GM18861 (cell line): ENCODE measurements at regions not wholly inside any gene's neighbourhood (a gene's known extent, or its start where the extent isn't known, plus 50 kb on each side); places are given as distances from the start of the nearest gene placed in this dataset.
"Not testable (repeated sequence)": the region's sequence is repeated elsewhere in the genome, so short reads cannot be mapped to it uniquely, and the experiment has no call there.

Source experiments
- ATAC-seq: cut with Tn5 transposase; IDR thresholded peaks from one replicate; pipeline ENCODE4 v1.9.1; 2021; ENCODE audit not compliant: unreplicated experiment

DNA sequence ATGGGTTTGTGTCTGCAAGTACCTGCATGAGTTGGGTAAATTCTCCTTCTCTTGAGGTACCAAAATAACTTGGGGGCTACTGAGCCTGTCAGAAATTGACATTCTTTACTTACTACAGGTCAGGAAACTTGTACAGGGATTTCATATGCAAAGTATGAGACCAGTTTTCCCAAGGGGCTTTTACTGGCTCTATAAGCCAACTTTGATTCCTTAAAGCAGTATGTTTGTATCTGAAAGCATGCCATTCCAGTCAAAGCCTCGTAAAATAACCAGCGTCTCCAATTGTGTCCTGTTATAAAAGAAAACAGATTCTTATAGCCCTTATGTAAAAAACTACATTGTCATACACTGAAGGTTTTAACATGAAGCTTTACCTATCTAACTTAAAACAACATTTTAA is 90.2 kb downstream of the ZNF467 start:
- ATAC-seq, result no peak

DNA sequence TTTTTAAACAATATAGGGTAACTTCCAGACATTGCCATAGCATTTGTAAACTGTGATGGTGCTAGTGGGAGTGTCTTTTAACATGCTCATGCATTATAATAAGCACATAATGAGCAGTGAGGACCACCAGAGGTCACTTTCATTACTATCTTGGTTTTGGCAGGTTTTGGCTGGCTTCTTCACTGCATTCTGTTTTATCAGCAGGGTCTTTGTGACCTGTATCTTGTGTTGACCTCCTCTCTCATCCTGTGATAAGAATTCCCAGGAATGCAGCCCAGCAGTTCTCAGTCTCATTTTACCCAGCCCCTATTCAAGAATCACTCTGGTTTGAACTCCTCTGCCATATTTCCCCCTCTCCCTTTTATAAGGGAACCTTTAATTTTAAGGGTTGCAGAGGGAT is 91.3 kb downstream of the ZNF467 start:
- no peak for ATAC-seq

DNA sequence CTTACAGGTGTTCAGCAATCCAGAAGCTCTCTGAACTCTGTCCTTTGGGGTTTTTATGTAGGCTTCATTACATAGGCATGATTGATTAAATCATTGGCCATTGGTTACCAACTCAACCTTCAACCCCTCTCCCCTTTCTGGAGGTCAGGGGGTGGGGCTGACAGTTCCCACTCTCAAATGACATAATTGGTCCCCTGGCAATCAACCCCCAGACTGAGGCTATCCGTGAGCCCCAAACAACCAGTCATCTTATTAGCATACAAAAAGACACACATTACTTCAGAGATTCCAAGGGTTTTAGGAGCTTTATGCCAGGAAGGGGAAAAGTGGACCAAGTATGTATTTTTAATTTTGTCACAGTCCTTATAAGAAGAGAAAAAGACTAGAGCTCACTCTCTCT is 92.1 kb downstream of the ZNF467 start:
- no peak for ATAC-seq

DNA sequence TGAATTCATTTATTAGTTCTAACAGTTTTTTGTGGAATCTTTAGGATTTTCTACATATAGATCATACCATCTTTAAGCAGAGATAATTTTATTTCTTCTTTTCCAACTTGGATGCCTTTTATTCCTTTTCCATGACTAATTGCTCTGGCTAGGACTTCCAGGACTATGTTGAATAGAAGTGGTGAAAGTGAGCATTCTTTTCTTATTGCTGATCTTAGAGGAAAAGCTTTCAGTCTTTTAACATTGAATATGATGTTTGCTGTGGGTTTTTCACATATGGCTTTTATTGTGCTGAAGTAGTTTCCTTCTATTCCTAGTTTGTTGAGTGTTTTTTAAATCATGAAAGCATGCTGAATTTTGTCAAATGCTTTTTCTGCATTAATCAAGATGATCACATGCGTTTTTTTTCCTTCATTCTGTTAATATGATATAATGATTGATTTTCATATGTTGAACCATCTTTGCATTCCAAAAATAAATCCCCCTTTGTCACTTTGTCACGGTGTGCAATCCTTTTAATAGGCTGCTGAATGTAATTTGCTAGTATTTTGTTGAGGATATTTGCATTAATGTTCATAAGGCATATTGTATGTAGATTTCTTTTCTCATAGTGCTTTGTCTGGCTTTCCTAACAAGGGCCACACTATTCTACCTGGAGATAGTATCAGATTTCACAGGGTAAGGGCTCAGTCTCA is 92.9 kb downstream of the ZNF467 start:
- no peak for ATAC-seq

DNA sequence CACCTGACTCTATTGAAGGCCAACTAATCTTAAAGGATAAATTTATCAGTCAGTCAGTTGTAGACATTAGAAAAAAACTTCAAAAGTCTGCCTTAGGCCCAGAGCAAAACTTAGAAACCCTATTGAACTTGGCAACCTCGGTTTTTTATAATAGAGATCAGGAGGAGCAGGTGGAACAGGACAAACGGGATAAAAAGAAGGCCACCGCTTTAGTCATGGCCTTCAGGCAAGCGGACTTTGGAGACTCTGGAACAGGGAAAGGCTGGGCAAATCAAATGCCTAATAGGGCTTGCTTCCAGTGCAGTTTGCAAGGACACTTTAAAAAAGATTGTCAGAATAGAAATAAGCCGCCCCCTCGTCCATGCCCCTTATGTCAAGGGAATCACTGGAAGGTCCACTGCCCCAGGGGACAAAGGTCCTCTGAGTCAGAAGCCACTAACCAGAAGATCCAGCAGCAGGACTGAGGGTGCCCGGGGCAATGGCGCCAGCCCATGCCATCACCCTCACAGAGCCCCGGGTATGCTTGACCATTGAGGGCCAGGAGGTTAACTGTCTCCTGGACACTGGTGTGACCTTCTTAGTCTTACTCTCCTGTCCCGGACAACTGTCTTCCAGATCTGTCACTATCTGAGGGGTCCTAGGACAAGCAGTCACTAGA is 98.5 kb downstream of the ZNF467 start:
- not testable (repeated sequence) for ATAC-seq

DNA sequence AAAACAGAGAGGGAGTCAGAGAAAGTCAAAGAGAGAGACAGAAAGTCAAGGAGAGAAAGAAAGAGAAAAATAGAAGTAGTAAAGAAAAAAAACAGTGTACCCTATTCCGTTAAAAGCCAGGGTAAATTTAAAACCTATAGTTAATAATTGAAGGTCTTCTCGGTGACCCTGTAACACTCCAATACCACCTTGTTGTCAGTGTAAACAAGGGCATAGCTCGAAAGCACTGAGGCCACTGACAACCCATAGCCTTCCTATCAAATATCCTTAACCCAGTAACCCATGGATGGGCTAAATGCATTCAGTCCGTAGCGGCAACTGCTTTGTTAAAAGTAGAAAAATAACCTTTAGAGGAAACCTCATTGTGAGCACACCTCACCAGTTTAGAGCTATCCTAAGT is 100.4 kb downstream of the ZNF467 start:
- no peak for ATAC-seq

DNA sequence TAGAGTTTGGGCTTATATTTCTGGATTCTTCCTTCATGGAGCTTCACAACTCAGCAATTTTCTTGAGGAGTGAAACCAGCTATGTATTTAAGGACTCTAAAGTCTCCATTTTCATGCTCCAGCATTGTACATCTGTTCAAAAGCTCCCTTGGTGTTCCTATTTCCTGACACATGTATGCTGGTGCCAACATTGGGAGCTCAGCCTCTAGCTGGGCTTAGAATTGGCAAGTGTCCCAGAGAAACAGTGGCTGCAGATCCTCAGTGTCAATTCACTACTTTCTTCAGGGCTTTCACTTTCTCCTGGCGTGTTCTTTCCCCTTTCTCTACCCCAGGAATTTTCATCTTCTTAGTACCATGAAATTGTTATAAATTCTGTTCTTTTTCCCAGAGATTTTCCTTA is 103.1 kb downstream of the ZNF467 start:
- ATAC-seq, result no peak

DNA sequence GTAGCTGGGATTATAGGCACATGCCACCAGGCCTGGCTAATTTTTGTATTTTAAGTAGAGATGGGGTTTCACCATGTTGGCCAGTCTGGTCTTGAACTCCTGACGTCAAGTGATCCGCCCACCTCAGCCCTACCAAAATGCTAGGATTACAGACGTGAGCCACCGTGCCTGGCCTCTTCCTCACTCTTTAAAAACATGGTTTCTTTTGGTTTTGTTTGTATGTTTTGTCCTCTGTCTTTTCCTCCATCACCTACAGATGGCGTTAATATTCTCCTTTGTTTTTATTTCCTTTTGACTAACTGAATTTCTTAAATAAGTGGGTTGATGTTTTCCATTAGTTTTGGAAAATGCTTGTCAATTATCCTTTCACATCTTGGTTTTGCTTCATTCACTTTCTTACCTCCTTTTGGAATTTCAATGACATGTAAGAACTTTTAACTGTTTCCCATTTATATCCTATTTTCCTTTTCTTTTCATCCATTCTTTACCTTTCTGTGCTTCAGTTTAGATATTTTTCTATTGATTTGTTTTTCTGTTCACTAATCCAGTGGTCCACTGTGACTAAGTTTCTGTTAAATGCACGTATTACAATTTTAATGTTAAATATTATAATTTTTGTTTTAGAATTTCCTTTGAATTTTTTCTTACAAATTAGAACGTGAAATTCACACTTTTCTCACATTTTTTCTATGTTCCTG is 104.1 kb downstream of the ZNF467 start:
- ATAC-seq, result no peak

DNA sequence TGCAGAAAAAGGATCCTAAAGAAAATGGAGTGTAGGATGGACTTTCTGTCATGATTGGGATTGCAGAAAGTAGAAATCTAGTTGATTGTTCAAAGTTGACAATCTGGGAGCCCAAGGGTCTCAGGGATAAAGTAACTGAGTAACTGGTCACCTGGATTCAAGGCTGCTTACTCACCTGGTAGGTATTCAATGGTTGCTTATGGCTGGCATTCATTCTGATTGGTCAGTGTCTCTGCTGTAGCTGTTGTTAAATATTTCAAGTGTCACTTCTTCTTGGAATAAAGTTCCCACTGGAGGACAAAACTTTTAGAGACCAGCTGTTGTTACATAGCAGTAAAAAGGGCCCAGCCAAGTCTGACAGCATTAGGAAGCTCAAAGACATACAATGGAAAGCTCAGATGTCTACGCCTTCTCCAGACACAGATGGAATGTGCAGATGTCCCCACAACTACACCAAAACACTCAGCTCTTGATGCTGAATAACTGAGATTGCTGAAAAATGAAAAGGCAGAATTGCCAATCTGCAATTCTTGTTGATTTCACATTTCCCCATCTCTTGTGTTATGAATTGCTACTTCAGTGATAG is 106.9 kb downstream of the ZNF467 start:
- no peak for ATAC-seq

DNA sequence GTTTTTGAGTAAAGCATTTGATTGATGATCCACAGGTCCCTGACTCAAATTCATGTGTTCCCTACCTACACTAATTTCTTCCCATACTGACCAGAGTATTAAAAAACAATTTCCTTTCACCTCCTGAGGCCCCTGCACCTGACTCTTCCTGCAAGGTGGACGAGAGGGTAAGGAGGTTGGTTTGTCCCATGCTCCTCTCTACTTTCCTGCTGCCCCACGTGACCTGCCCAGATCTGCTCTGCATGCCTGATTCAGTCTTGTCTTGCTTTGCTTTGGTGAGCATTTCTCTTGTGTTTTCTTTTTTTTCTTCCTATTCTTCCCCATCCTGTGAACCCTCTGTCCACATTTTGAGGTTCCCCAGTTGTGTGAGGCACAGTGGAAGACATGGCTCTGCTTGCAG is 107.8 kb downstream of the ZNF467 start:
- not testable (repeated sequence) for ATAC-seq

DNA sequence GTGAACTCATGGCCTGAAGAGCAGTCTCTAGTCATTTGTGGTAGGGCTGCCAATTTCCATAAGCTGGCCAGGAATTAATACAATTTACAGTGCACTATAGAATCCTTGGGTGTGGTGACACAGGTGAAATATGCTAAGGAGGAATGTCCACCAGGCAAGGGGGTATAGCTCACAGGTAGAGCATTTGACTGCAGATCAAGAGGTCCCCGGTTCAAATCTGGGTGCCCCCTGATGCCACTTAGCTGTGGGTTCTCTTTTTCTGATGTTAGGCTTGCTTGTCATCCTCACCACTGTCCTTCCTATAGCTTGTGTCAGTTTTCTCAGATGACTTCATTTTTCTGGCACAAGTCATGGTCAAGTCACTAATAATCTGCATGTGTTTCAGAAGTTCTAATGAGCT is 108.7 kb downstream of the ZNF467 start:
- ATAC-seq, result no peak

DNA sequence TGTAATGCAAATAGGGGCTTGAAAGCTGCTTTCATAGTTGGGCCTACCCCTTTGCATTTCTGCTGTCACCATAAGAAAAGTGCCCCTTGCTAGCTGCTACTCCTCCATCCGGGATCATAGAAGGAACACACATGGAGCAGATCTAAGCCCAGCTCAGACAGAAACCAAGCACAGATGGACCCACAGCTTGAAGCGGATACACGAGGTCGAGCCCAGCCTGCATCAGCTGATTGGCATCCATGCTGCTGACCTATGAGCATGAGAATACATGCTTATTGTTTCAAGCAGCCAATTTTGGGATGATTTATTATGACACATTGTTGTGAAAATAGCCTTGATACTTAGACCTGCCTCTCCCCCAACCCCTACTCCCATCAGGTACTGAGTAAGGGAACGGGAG is 109.2 kb downstream of the ZNF467 start:
- ATAC-seq, result no peak

DNA sequence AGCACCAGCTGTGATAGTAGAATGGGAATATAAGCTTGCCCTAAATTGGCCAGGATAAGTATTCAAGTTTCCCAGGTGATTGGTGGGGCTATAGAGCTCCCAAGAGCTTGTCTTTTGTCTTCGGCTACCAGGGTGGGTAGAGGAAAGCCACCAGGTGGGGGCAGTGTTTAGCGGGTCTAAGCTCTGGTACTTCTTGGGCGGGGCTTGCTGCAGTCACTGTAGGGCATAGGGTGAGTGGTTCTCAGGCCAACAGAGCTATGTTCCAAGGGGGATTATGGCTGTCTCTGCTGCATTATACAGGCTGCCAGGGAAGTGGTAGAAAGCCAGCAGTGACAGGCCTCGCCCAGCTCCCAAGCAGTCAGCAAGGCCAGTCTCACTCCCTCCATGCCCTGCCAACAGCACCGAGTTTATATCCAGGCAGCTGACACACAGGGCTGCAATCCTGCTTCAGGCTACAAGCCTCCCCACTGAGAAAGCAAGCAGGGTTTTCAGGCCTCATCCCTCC is 110.7 kb downstream of the ZNF467 start:
- peak; percentile 90 for ATAC-seq

DNA sequence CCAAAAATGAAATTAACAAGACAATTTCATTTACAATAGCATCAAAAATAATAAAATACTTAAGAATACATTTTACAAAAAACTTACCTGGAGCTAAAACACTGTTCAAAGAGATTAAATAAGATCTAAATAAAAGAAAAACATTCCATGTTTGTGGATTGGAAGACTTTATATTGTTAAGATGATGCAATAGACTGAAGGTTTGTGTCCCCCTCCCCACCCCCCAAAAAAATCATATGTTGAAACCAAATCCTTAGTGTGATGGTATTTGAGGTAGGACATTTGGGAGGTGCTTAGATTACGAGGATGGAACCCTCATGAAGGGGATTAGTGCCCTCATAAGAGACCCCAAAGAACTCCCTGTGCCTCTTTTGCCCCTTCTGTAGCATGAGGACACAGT is 117.6 kb downstream of the ZNF467 start:
- no peak for ATAC-seq

DNA sequence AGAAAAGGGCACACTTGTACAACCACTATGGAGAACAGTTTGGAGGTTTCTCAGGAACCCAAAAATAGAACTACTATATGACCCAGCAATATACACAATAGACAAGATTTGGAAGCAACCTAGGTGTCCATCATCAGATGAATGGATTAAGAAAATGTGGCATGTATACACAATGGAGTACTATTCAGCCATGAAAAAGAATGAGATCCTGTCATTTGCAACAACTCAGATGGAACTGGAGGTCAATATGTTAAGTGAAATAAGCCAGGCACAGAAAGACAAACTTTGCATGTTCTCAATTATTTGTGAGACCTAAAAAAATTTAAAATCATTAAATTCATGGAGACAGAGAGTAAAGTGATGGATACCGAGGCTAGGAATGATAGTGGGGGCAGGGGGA is 118.8 kb downstream of the ZNF467 start:
- ATAC-seq, result no peak

DNA sequence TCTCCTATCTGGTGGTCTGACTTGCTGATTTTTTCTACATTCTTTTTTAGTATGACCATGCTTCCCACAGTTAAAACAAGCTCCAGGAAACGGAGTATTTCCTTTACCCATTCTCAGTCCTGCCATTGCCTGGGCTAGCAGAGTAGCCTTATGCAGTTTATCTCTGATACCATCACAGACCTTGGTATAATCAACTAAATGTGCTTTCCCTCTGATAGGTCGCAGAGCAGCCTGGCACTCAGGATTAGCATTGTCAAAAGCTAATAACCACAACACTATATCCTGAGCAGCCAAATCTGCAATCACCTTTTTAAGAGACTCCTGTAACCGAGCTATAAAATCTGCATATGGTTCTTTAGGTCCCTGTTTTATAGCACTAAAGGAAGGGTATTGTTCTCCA is 123.2 kb downstream of the ZNF467 start:
- not testable (repeated sequence) for ATAC-seq

DNA sequence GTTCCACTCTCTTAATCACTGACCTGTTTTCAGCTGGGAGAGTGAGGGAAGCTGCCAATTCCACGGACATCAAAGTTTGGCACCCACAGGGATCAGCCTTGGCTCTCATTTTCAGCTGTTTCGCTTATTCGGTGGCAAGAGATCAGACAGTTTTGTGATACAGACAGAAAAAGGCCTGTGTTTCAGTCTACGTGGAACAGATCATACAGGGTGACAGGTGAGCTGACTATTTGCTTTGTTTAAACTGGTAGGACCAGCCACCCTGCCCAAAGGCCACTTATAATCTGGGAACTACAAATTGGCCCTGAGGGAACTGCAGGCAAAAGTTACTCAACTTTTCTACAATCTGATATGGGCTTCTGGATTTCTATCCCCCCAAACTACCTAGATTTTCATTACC is 128.6 kb downstream of the ZNF467 start:
- no peak for ATAC-seq

DNA sequence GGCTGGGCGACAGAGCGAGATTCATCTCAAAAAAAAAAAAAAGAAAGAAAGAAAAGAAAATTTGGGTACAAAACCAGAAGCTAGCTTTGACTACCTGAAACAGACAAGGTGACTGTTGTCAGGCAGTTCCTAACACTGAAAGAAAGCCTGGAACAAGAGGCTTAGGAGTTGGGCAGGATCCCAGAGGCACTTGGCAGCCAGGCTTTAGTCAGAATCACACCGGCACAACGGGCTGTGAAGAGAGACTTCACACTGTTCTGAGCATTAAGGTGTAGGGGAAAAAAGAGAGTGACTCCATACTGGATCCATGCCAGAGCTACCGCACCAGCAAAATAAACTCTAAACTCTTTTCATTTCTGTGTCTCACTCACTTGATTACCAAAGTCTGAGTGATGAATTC is 130.8 kb downstream of the ZNF467 start:
- no peak for ATAC-seq

DNA sequence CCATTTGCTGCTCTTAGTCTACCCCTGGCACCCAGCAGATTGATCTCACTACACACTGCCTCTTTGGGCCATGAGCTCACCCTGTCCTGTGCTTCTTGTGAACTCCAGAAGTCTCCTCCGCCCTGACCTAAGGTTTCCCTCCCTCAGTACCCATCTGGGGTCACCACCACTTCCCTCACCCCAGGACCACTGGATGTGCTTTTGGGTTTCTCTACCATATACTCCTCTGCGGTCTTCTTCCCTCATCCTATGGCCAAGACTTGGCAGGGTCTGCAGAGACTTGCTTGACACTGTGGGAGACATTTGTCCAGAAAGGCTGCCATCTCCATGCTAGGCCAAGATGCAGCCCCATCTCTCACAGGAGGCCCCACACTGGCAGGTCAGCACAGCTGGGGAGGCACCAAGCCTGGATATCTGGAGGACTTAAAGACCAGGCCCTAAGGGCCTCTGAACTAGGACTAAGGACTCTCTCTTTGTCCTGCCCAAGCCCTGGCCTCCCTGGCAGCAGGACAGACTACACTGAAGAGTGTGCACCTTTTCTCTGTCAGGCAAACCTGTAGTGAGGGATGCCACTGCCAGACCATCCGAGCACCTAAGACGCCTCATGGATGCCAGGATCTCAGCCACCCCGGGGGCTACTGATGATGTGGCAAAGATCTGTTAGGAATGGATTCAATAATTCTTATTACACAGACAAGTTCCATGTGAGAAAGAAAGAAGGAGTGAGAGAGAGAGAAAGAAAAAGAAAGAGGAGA is 134.6 kb downstream of the ZNF467 start:
- no peak for ATAC-seq

DNA sequence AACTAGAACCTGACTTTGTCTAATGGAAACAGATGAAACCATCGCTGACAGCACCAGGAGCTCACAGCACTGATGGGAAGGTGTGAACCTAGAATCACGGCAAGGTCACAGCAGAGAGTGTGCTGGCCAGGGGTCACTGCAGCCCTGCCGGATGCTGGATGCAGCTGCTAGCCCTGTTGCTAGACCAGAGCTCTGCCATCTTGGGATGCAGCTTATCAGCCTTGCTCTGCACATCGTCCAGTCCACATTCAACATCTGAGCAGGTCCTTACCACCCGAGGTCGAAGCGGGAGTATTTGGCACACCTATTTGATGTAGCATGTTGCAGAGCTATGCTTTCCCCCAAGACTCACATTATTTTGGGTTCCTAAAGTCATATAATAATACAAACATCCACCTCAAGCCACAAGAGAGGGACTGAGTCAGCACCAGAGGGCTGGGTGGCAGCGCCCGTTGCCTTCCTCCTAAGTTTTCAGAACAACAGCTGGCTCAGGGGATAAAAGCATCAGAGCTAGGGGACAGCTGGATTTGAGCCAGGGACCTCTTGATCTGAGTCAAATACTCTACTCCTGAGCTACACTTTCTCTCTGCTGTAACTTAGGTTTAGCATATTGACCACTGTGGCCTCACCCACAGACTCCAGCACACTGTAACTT is 135.3 kb downstream of the ZNF467 start:
- ATAC-seq, result no peak
